ENCODE measurements at regions not wholly inside any gene's neighbourhood (a gene's known extent, or its start where the extent isn't known, plus 50 kb on each side); places are given as distances from the start of the nearest gene placed in this dataset.

DNA sequence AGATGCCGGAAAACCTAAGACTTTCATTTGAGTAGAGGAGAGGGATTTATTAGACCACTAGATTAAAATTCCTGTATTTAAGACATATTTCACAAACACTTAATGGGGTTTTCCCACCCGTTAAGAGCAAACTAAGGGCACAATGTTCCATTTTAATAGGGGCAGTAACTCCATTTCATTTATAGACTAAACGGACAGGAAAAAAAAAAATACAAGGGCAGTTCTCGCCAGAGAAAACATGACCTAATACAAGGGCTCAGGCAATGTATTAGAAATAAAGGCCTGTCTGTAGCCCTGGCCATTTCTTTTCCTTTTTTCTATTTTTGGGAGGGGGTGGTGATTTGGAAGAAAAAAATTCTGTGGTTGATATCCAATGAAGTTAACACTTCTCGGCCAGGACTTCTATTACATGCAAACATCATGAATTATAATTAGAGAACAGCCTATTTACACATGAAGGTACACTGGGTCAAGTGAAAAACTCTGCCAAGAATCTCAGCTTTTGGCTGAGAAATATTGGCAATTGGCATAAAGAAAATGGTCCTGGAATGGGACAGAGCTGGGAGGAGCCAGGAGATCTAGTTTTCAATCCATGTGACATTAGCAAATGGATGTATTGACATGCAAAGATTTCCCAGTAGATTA, 641.1 kb upstream of the TBX3 start:
- H3K9me2 ChIP-seq (ENCODE audit: insufficient read depth) = no peaks in the 10 kb centered on the region
- CTCF ChIA-PET = no interaction called here
- no peak overlapping the region for H3K9ac ChIP-seq (ENCODE audit: low read length)
- no peak overlapping the region for H3K4me2 ChIP-seq (ENCODE audit: low read length)
- H3K9me3 ChIP-seq (ENCODE audit: control insufficient read depth in 1 of 2, insufficient read depth in 1 of 2, low read depth in 1 of 2, low read length in 2 of 2) = no peaks in the 10 kb centered on the region
- intact Hi-C loops (cut with micrococcal nuclease) = no loop called here
- peaks cover 0 to 4% of the 10 kb centered on the region in 2 experiments; a peak in 1 of 4 replicates for H3K4me1 ChIP-seq (ENCODE audit: control insufficient read depth in 1 of 2, insufficient read depth in 2 of 2, low read length in 2 of 2)
- H4K20me1 ChIP-seq (ENCODE audit: insufficient read depth) = no peaks in the 10 kb centered on the region
- RAD21 ChIA-PET (ENCODE audit: low non-redundant PET in 1 of 2, low total read pairs in 2 of 2, uncharacterized antibody in 2 of 2, unreplicated experiment in 2 of 2) = no interaction called here
- no peak for DNase-seq (ENCODE audit: low read depth, low spot score)
- H3K36me3 ChIP-seq (ENCODE audit: control insufficient read depth in 1 of 2, insufficient read depth in 2 of 2, low read length in 2 of 2) = no peaks in the 10 kb centered on the region
- ATAC-seq = no peak
- no peaks in the 10 kb centered on the region for H3K79me2 ChIP-seq (ENCODE audit: insufficient read depth, low read length)
- no peak overlapping the region for H3K4me3 ChIP-seq (replicated peaks in 1 of 2; ENCODE audit: low read depth in 1 of 2, low read length in 2 of 2)
- H2AFZ ChIP-seq (ENCODE audit: low read depth, low read length, poor library complexity, severe bottlenecking) = no peak overlapping the region
- POLR2A ChIA-PET = interaction anchor here (1.7 kb wide), 1 partner anchor 11 kb away, joined by 3 read pairs; no protein-coding TSS in a partner anchor
- no peaks in the 10 kb centered on the region for H3K27me3 ChIP-seq (ENCODE audit: insufficient read depth, low read length)
- no peak for TF ChIP-seq JUND (IDR thresholded peaks at IDR 0.05)
- TF ChIP-seq CBX3 (IDR thresholded peaks at IDR 0.05; ENCODE audit: low read depth) = no peak
- no peak for TF ChIP-seq SIN3A (IDR thresholded peaks at IDR 0.05; ENCODE audit: low read depth)
- no peak for TF ChIP-seq YY1 (IDR thresholded peaks at IDR 0.05; ENCODE audit: extremely low read depth, insufficient replicate concordance, low read depth, low read length)
- no peak for TF ChIP-seq FOSL1 (IDR thresholded peaks at IDR 0.05; ENCODE audit: low read depth)
- TF ChIP-seq EGR1 (IDR thresholded peaks at IDR 0.05; ENCODE audit: low read depth) = no peak
- TF ChIP-seq, protein P1, sequence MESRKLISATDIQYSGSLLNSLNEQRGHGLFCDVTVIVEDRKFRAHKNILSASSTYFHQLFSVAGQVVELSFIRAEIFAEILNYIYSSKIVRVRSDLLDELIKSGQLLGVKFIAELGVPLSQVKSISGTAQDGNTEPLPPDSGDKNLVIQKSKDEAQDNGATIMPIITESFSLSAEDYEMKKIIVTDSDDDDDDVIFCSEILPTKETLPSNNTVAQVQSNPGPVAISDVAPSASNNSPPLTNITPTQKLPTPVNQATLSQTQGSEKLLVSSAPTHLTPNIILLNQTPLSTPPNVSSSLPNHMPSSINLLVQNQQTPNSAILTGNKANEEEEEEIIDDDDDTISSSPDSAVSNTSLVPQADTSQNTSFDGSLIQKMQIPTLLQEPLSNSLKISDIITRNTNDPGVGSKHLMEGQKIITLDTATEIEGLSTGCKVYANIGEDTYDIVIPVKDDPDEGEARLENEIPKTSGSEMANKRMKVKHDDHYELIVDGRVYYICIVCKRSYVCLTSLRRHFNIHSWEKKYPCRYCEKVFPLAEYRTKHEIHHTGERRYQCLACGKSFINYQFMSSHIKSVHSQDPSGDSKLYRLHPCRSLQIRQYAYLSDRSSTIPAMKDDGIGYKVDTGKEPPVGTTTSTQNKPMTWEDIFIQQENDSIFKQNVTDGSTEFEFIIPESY (IDR thresholded peaks at IDR 0.05; ENCODE audit: extremely low read depth, insufficient replicate concordance, low read length) = no peak
- no peak for TF ChIP-seq TCF7L2 (IDR thresholded peaks at IDR 0.05; ENCODE audit: borderline replicate concordance, extremely low read depth, insufficient read depth, insufficient read length)
- TF ChIP-seq SRF (IDR thresholded peaks at IDR 0.05; ENCODE audit: low read depth) = no peak
- TF ChIP-seq, protein P2, sequence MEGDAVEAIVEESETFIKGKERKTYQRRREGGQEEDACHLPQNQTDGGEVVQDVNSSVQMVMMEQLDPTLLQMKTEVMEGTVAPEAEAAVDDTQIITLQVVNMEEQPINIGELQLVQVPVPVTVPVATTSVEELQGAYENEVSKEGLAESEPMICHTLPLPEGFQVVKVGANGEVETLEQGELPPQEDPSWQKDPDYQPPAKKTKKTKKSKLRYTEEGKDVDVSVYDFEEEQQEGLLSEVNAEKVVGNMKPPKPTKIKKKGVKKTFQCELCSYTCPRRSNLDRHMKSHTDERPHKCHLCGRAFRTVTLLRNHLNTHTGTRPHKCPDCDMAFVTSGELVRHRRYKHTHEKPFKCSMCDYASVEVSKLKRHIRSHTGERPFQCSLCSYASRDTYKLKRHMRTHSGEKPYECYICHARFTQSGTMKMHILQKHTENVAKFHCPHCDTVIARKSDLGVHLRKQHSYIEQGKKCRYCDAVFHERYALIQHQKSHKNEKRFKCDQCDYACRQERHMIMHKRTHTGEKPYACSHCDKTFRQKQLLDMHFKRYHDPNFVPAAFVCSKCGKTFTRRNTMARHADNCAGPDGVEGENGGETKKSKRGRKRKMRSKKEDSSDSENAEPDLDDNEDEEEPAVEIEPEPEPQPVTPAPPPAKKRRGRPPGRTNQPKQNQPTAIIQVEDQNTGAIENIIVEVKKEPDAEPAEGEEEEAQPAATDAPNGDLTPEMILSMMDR (IDR thresholded peaks at IDR 0.05 in 2 of 3, conservative IDR thresholded peaks at IDR 0.05 in 1 of 3; ENCODE audit: borderline replicate concordance in 1 of 3, insufficient read depth in 1 of 3, low read depth in 2 of 3, low read length in 2 of 3) = no peak
- TF ChIP-seq RAD21 (IDR thresholded peaks at IDR 0.05; ENCODE audit: low read depth) = no peak
- no peak for TF ChIP-seq ELF1 (IDR thresholded peaks at IDR 0.05; ENCODE audit: borderline replicate concordance, low read depth)
- TF ChIP-seq ZFX (IDR thresholded peaks at IDR 0.05) = no peak
- TF ChIP-seq ZNF274 (IDR thresholded peaks at IDR 0.05; ENCODE audit: low read depth, low read length) = no peak
- TF ChIP-seq, protein P3, sequence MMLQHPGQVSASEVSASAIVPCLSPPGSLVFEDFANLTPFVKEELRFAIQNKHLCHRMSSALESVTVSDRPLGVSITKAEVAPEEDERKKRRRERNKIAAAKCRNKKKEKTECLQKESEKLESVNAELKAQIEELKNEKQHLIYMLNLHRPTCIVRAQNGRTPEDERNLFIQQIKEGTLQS (IDR thresholded peaks at IDR 0.05) = no peak
- no peak for TF ChIP-seq POLR2A (IDR thresholded peaks at IDR 0.05; ENCODE audit: borderline replicate concordance, extremely low read depth, insufficient read depth, insufficient read length)
- no peak overlapping the region for H3K27ac ChIP-seq (ENCODE audit: low read depth, low read length)
- no TSS peak for BruUV-seq (replicated peaks)

Data from HCT116 (cell line).